Effector CD8-positive, alpha-beta T cell (primary cell): ENCODE measurements at regions not wholly inside any gene's neighbourhood (a gene's known extent, or its start where the extent isn't known, plus 50 kb on each side); places are given as distances from the start of the nearest gene placed in this dataset.

ENCODE experiments used
- DNase-seq: peaks from one replicate; lab custom pipeline; 2025; lab: John Stamatoyannopoulos, UW

- DNase-seq, result no peak
Measured at GRCh38 chr6:170135821-170136471, 154.9 kb downstream of the DLL1 start.

GRCh38 chr6:170135461-170135820 is 155.4 kb downstream of the DLL1 start:
- DNase-seq, result no peak

- DNase-seq, result no peak
Measured at GRCh38 chr6:170134471-170135440, 156.1 kb downstream of the DLL1 start.

- no peak for DNase-seq
Measured at GRCh38 chr6:170134031-170134470, 156.8 kb downstream of the DLL1 start.

GRCh38 chr6:170132561-170132991 is 158.3 kb downstream of the DLL1 start:
- DNase-seq, result no peak

GRCh38 chr6:170132011-170132521 is 158.8 kb downstream of the DLL1 start:
- no peak for DNase-seq

GRCh38 chr6:170131351-170131750 is 159.5 kb downstream of the DLL1 start:
- DNase-seq, result no peak

- DNase-seq, result no peak
Measured at GRCh38 chr6:170130771-170131241, 160.1 kb downstream of the DLL1 start.

GRCh38 chr6:170130201-170130621 is 160.7 kb downstream of the DLL1 start:
- DNase-seq, result no peak

- DNase-seq, result no peak
Measured at GRCh38 chr6:170129691-170130171, 161.1 kb downstream of the DLL1 start.

- DNase-seq, result no peak
Measured at GRCh38 chr6:170128811-170129681, 161.8 kb downstream of the DLL1 start.

GRCh38 chr6:170128346-170128745 is 162.5 kb downstream of the DLL1 start:
- no peak for DNase-seq

GRCh38 chr6:170127151-170127550 is 163.7 kb downstream of the DLL1 start:
- no peak for DNase-seq

GRCh38 chr6:170125456-170126300 is 165.2 kb downstream of the DLL1 start:
- no peak for DNase-seq

GRCh38 chr6:170124836-170125235 is 166.0 kb downstream of the DLL1 start:
- no peak for DNase-seq

- DNase-seq, result no peak
Measured at GRCh38 chr6:170124150-170124549, 166.7 kb downstream of the DLL1 start.

GRCh38 chr6:170122651-170123050 is 168.2 kb downstream of the DLL1 start:
- DNase-seq, result no peak

GRCh38 chr6:170117111-170117972 is 173.5 kb downstream of the DLL1 start:
- no peak for DNase-seq

GRCh38 chr6:170116636-170117035 is 174.2 kb downstream of the DLL1 start:
- DNase-seq, result no peak
